Activated T-cell treated with anti-CD3 and anti-CD28 coated beads, Interleukin-2, amount 50 U/mL, for 48 hours (primary cell): ENCODE measurements at regions not wholly inside any gene's neighbourhood (a gene's known extent, or its start where the extent isn't known, plus 50 kb on each side); places are given as distances from the start of the nearest gene placed in this dataset.
"Not testable (repeated sequence)": the region's sequence is repeated elsewhere in the genome, so short reads cannot be mapped to it uniquely, and the experiment has no call there.

Experiments used
- DNase-seq, 2 experiments: peaks; one replicate each; pipeline ENCODE4 v3.0.0-alpha.2; 2020

- DNase-seq = not testable (repeated sequence)
Measured at GRCh38 chr1:232717911-232718310, 87.3 kb upstream of the MAP10 start.

- DNase-seq = no peak
Measured at GRCh38 chr1:232718928-232719927, 86.0 kb upstream of the MAP10 start.

GRCh38 chr1:232722626-232723025, 82.6 kb upstream of the MAP10 start:
- no peak for DNase-seq

- peak in 1 of 2 experiments; percentile 18 for DNase-seq
Measured at GRCh38 chr1:232725305-232726047, 79.7 kb upstream of the MAP10 start.

- no peak for DNase-seq
Measured at GRCh38 chr1:232726048-232726779, 79.0 kb upstream of the MAP10 start.

GRCh38 chr1:232728507-232729263, 76.5 kb upstream of the MAP10 start:
- DNase-seq = no peak

- no peak for DNase-seq
Measured at GRCh38 chr1:232732344-232732910, 72.8 kb upstream of the MAP10 start.

GRCh38 chr1:232737917-232738316, 67.3 kb upstream of the MAP10 start:
- no peak for DNase-seq

GRCh38 chr1:232743999-232744398, 61.2 kb upstream of the MAP10 start:
- no peak for DNase-seq

- DNase-seq = no peak
Measured at GRCh38 chr1:232744847-232745246, 60.4 kb upstream of the MAP10 start.

- DNase-seq = not testable (repeated sequence)
Measured at GRCh38 chr1:232745698-232746097, 59.5 kb upstream of the MAP10 start.

- DNase-seq = no peak
Measured at GRCh38 chr1:232748910-232749368, 56.3 kb upstream of the MAP10 start.

GRCh38 chr1:232751393-232752140, 53.6 kb upstream of the MAP10 start:
- DNase-seq = no peak

GRCh38 chr1:232752365-232752764, 52.9 kb upstream of the MAP10 start:
- DNase-seq = no peak

- no peak for DNase-seq
Measured at GRCh38 chr1:232754930-232755329, 50.3 kb upstream of the MAP10 start.
